GM19452 (cell line): ENCODE measurements at regions not wholly inside any gene's neighbourhood (a gene's known extent, or its start where the extent isn't known, plus 50 kb on each side); places are given as distances from the start of the nearest gene placed in this dataset.

Experiments
- ATAC-seq: cut with Tn5 transposase; IDR thresholded peaks from one replicate; pipeline ENCODE4 v1.9.1; 2021; ENCODE audit not compliant: unreplicated experiment

DNA sequence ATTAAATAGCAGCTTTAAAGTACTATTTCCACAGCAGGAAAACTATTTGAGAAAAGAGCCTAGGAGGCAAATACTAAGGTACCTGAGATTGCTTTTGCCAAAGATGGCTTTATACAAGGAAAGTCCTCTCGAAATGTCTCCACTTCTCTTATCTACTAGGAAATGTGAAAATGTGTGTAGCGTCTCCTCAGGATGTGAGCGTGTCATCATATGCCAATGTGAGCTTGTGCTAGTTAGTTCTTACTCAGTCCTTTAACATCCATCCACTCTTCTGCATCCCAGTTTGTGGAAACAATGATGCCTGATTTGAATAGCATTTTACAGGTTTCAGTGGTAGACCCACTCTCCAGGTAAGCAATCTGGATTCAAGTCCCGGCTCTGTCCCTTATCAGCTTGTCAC is 421.0 kb downstream of the DYNC2H1 start:
- no peak for ATAC-seq

DNA sequence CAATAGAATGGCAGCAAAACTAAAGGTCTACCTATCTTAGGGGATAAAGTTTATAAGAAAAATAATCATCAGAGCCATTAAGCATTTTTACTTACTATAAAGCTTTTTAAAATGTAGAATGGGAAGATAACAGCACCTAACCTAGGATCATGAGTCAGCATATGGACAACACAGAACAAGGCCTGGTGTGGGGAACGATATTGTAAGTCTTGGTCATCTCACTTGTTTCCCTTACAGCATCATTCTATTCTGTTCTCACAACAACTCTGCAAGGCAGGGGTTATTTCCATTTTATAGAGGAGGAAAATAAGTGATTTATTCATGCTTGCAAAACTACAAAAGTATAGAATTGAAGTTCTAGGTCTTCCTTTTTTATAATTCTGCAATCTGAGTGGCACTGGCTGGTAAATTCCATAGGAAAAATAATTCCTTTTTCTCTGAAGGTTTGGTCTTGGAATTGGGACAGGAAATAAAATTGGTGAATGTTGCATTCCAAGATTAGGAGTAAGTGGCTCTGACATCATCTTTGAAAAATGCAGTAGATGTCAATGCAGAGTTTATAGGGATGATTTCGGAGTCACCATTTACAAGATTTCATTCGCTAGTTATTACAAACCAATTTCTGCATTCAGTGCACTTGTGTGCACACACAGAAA is 423.0 kb downstream of the DYNC2H1 start:
- no peak for ATAC-seq

DNA sequence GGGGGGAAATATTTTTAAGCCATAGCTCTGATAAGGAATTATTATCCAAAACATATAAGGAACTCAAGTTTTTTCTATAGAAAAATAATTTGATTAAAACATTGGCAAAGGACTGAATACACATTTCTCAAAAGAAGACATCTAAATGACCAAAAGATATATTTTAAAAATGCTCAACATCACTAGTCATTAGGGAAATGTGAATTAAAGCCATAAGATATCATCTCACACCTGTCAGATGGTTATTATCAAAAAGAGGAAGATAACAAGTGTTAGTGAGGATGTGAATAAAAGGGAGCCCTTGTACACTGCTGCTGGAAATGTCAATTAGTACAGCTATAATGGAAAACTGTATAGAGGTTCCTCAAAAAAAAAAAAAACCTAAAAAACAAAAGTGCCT is 425.0 kb downstream of the DYNC2H1 start:
- ATAC-seq = no peak

DNA sequence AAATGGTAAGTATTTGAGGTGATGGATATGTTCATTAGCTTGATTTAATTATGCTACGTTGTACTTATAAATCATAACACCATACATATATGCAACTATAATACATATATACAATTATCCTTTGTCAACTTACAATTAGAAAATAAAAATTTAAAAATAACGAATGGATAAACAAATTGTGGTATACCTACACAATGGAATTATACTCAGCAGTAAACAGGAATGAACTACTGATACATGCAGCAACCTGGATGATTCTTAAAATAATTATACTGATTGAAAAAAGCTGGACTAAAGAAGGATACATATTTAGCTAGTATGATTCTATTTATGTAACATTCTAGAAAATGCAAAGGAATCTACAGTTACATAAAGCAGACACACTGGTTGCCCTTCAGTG is 425.7 kb downstream of the DYNC2H1 start:
- no peak for ATAC-seq

DNA sequence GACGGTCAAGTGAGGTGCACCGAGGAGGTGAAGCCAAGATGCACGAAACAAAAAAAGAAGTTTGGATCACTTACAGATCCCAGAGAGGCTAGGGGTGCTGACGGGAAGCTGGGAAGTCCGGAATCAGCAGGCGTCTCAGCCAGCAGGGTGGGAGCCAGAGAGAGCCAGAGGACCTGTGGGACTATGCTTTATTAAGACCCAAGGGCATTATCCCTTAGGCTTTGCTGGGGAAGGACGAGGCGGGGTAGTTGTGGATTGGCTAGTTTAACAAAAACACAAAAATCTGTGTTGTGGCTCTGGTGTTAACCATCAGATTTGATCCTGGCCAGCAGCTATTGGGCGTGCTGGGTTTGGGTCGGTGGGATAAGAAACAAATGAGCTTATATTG is 427.1 kb downstream of the DYNC2H1 start:
- no peak for ATAC-seq

DNA sequence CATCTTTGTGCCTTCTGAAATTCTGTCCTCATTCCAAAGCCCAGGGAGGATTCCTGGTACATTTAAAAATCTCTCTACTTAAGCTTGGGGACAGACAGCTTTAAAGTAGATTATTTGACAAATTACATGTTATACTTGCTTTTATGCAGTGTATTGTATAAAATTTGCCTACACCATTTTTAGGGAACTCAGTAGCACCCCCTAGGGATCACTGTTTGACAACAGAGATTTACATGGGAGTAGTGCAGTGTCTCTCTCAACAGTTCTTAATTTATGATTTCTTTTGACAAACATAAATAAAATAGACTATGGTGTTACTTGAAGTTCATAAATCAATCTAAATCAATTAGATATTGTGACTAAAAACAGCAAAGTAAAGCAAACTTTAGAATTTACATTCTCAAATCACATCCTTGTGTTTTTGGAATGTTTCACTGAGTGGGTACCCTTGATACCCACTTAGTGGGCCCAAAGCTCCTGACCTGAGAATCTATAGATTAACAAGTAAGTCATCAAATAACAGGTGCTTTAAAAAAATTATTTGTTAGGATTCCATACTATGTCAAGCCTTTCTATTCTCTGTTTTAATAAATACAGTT is 428.8 kb downstream of the DYNC2H1 start:
- no peak for ATAC-seq

DNA sequence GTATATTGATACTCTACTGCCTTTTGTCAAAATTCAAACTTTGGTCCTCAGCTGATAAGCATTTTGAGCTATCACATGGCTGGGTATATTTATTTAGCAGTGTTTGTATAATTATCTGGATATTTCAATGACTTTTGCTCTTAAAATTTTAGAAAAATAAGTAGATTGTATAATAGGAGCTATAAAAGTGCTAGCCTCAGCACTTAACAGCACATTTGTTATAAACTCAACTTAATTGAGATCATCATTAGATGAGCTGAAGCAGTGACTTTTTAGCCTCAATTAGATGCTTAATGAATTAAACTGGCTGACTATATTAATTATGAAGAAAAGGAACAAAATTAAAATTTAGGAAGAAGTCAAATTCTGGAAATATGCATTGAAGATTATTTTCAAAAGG is 429.9 kb downstream of the DYNC2H1 start:
- ATAC-seq = no peak

DNA sequence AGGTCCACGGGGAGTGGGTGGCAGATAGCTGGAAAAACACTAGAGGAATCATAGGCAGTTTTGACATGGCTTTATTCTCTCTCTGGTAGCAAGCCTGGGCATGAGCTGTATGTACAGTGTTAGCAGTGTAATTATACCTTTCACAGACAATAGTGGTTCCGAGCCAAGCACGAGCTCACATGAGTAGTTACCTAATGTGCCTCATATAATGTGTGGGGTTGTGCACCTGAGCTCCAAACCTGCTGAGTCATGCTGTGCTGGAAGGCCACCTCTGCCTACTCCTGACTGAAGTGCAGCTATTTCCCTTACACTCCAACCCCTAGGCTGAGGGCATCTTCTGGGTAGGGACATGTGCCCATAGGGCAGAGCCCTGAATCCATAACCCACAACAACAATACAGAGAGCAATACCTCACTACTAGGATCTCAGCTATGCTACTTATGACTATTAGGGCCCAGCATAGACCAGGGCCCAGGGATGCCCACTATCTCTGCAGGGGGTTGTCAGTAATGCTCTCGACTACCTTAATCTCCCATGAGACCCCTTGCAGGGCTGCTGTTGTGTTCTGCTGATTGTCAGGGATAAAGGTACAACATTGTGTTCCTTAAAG is 432.1 kb downstream of the DYNC2H1 start:
- ATAC-seq = no peak

DNA sequence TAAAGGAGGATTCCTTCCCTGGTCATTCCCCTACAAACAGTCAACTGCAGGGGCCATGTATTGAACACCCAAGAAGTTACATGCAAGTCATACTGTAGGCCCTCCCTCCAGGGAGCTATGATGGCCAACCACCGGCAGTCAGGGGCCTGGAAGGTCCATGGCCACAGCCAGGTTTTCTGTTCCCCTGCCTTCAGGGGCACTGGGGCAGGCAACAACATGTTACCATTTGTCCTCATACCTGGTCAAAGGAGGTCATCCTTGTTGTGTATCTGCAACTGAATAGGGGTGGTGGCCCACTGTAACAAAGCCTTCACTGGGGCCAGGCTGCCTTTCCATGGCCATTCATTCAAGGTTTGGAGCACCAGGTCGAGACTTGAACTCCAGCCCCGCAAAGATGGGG is 433.6 kb downstream of the DYNC2H1 start:
- ATAC-seq = no peak

DNA sequence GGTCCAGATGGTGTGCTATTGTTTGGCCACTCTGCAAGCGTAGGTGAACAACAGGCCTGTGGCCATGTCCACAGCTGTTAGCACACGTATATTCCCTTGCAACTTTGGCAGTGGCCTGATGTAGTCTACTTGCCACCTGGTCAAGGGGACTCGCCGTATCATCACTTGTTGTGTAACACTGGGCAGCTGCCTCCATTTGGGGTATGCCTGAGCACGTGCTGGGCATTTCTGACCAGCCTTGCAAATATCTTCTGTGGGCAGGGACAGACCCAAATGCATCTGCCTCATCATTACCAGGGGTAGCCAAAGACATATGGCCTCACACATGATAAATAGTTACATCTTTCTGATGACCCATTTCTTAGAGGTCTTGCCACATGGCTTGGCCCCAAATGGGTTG is 434.2 kb downstream of the DYNC2H1 start:
- no peak for ATAC-seq

DNA sequence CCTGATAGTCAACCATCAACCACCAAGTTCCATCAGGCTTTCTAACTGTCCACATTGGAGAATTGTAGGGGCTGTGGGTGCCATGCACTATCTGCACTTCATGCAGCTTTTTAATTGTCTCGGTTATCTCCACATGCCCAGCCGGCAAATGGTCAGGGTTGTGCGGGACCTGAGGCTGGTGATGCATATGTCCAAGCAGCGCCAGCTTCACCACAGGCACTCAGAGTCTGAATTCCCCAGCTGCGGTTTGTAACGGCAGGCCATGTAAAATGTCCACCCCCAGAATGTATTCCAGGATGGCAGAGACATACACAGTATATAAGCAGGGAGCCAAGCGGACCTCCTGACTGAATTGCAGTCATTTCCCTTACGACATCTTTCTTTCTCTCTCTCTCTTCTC is 435.6 kb downstream of the DYNC2H1 start:
- no peak for ATAC-seq

DNA sequence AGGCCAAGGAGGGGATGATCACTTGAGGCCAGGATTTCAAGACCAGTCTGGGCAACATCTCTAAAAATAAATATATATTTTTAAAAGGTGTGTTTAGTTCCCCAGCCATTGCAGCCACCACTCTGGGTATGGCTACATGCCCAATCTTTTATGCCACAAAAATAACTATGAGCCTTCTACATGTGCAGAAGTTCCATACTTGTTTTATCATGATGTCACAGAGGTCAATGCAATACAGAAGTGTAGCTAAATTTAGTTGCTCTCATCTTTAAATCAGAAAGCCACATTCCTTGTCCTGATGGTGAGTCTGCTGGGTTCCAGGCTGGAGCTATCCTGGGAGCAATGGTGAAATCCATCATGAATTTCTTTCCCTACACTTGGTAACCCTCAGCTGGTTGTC is 436.3 kb downstream of the DYNC2H1 start:
- ATAC-seq = no peak

DNA sequence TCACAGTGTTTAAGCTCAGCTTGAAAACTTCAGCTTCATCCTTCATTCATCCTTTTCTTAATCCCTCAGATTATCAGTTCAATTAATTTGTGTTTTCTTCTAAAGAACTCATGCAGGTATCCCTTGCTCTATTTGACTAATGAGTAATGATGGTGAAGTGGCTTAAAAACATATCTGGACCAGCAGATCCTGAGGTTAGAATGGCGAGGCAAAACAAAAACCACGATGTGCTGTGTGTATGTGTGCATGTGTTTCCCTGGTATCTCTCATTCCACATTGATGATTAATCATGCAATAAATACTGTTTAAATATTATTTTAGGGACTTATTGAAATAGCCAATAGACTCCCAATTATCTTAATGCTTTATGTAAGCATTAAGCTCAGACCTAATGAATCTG is 437.0 kb downstream of the DYNC2H1 start:
- ATAC-seq = no peak

DNA sequence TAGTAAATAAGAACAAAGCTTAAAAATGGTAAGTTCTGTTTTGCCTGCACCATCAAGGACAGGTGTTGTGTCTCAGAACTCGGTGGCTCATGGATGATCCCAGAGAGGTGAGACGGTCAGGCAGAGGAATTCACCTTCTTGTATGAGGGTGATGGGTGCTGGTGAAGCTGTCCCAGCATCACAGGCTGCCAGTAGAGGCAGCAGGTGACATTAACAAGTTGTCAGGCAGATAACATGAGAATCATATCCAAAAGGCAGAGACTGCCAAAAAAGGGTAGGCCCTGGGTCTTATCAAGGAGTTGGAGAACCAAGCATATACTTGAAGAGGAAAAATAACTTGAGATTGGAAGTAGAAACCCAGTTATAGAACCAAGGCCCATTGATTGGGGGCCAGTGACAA is 437.8 kb downstream of the DYNC2H1 start:
- ATAC-seq = no peak

DNA sequence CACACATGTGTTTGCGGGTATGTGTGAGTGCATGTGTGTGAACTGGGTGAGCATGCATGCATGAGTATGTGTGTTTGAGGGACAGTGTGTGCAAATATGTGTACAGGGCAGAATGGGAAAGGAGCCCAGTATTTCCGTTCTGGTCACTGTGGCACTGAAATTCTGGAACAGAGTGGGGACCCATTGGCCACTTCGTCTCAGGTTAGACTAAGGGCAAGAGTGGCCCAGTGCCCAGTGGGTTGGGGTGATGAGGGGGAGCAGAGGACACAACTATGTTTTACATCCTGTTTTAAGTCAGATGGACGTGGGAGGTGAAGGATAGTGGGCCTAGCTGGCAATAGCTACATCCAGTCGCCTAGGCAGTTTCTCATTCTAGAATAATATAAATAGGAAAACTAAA is 438.5 kb downstream of the DYNC2H1 start:
- ATAC-seq = no peak

DNA sequence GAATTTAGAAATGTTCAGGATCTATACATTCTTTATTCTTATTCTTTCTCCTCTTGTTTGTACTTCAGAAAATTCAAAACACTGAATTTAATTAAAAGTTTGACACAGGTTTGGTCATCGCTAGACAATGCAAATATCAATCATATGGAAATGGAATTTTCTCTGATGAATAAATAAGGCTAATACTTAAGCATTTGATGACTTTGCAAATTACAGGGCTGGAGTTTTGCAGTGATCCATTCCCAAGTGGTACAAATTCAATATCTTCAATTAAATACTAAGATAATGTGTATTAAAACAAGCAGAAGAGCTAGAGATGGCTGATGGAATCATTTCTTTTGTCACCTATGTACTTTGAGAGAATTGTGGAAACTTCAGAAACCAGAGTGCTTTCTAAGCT is 439.6 kb downstream of the DYNC2H1 start:
- ATAC-seq = no peak

DNA sequence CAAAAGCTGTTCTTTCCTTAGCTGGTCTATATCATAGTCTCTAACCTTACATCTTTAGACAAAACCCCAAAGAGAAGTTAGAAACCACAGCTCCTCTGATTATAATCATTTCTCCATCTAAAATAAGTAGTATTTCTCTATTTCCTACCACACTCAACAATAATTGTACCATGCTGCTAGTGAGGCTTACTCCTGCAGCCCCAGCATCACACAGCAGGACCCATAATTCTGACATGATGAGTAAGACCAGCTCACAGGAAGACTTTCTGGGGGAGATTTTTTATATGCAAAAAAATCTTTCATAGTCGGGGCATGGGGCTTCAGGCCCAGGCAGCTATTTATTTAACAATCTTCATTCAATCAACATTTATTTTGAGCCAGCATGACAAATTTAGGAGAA is 441.6 kb downstream of the DYNC2H1 start:
- ATAC-seq = no peak

DNA sequence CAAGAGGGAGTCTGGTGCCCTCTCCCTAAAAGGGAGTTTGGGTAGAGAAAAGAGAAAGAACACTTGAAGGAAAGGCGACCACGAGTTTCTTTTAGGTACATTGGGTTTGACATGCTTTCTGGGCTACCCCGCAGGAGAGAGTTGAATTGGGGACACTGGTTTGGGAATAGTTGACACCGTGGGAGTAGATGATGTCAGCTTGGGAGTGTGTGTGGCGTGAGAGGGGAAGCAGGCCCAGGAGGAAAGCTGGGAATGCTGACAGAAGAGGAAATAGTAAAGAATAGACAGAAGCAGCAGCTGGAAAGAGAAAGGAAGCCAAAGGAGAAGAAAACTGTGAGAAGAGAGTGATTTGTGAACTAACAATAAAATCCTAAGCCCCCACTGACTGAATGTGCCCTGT is 442.9 kb downstream of the DYNC2H1 start:
- ATAC-seq = no peak

DNA sequence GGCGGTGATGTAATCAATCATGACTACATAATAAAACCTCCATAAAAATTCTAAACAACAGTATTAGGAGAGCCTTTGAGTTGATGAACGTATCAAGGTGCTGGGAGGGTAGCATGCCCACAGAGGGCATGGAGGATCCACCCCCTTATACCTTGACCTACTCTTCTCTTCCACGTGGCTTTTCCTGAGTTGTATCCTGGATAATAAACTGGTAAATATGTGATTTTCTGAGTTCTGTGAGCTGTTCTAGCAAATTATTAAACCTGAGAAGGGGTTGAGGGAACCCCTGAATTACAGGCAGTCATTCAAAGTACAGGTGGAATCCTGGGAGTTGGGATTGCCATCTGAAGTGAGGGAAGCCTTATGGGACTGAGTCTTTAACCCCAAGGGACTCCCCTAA is 446.9 kb downstream of the DYNC2H1 start:
- ATAC-seq = no peak

DNA sequence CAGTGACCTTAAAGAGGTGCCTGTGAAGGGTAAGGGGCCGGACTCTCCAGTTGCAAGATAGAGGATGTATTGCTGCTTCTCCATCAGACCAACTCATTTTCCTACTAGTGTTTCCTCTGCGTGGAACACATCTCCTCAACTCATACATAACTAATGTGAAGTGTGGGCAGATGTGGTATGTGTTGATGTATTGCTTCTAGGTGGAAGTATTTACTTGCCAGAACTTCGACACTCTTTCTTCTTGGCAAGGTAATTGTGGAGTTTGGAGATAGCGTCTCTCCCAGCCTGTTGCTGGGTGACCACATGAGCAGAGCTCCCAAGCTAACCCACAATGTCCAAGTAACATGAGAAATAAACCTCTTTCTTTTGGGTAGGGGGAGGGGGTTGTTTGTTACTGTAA is 456.9 kb downstream of the DYNC2H1 start:
- no peak for ATAC-seq

DNA sequence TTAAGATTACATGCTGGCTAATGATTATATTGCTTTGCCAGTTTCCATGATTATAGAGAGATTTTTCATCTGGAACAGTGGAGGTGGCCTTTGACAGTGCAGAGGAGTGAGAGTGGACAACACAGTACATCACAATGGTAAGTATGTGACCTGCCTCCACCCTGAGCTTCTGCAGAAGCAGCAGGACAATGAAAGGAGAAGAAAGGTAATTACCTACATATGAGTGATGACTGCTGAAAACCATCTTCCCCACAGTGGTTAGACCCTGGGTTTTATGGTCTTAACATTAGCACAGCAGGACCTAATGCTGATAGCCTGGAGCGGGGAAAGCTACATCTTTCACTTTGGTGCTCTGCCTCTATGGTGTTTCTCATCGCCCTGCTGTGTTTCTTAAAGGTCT is 454.7 kb upstream of the DDI1 start:
- no peak for ATAC-seq

DNA sequence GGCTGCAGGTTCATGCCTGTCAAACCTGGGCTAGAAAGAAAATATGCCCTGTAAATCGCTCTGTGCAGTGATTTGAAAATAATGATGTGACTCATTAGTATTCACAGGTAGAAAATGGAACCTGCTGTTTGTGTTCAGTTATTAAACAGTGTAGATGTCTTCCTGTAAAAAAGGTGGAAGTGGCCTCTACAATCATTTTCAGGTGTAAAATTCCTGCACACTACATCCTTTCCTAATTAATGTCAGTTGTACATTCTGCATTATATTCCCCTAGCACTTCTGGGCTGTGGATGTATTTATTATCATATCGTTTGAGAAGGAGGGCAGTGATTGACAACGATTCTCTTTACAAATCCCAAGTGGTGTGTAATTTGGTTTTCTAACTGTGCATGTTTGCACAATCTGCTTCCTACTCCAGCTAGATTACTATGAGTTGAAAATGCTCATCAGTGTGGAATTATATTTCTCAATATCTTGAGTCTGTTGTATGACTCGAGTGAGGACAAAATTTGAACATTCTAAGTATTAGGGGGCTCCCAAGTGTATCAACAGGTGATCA is 454.0 kb upstream of the DDI1 start:
- no peak for ATAC-seq

DNA sequence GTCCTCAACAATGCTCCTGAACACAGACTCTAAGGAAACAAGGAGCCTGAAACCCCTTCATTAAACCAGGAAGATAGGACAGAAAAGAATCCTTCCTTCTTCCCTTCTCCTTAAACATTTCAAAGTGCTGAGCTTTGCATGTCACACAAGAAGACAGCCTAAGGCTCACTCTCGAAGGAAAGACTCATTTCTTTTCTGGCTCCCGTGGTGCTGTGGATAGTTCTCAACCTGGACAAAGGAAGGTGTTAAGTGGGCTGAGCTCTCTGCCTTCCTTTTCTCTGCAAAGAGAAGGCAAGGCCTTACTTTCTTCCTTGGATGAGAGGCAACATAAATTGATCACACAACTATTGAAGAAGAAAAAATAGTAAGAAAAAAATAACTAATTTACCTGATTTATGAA is 452.4 kb upstream of the DDI1 start:
- no peak for ATAC-seq
